PC-9 (cell line): ENCODE measurements at regions not wholly inside any gene's neighbourhood (a gene's known extent, or its start where the extent isn't known, plus 50 kb on each side); places are given as distances from the start of the nearest gene placed in this dataset.

ENCODE experiments used
- BruUV-seq: library from RNA; stranded (reverse); fragments of 400-500 nt; replicated peaks from 2 replicates; lab custom pipeline; 2021; lab: Mats Ljungman, UMichigan
- CTCF ChIA-PET: fragments of 300-600 bp; sonication (Branson Sonifier 250); formaldehyde crosslinking; loops from one replicate; lab custom pipeline; 2022; ENCODE audit warnings: antibody characterized with exemption; lab: Charles Lee
- POLR2A ChIA-PET: fragments of 300-600 bp; sonication (Branson Sonifier 250); formaldehyde crosslinking; loops from one replicate; lab custom pipeline; 2022; ENCODE audit warnings: antibody characterized with exemption; ENCODE audit not compliant: unreplicated experiment; lab: Charles Lee
- DNase-seq, 2 experiments: peaks; one replicate each; pipeline versions ENCODE4 v3.0.0 to v3.0.0-alpha.2; 2015 to 2022; ENCODE audit warnings: mixed read lengths in 1 of 2
- H2AFZ ChIP-seq: fragments of 200-600 bp; sonication (generic); 2 replicates; pipeline ENCODE4 v1.8.1; 2017; ENCODE audit warnings: antibody characterized with exemption
- H3F3A ChIP-seq: fragments of 200-600 bp; sonication (generic); 2 replicates; pipeline ENCODE4 v1.8.1; 2017; ENCODE audit warnings: antibody characterized with exemption, mild to moderate bottlenecking, low read depth; ENCODE audit not compliant: insufficient read depth
- H3K27ac ChIP-seq: fragments of 200-600 bp; sonication (generic); 2 replicates; pipeline ENCODE4 v1.6.1; 2016; ENCODE audit warnings: mixed run types
- H3K27me3 ChIP-seq: fragments of 200-600 bp; sonication (generic); 2 replicates; pipeline ENCODE4 v1.6.1; 2016; ENCODE audit warnings: low read depth, mixed run types; ENCODE audit not compliant: insufficient read depth
- H3K36me3 ChIP-seq: fragments of 200-600 bp; sonication (generic); 2 replicates; pipeline ENCODE4 v1.6.1; 2016; ENCODE audit warnings: low read depth, mixed run types
- H3K4me1 ChIP-seq: fragments of 200-600 bp; sonication (generic); replicated peaks from 2 replicates; pipeline ENCODE4 v1.6.1; 2016; ENCODE audit warnings: mixed run types; ENCODE audit not compliant: insufficient read depth
- H3K4me2 ChIP-seq: fragments of 200-600 bp; sonication (generic); 2 replicates; pipeline ENCODE4 v1.6.1; 2017; ENCODE audit warnings: mixed run types
- H3K4me3 ChIP-seq: fragments of 200-600 bp; sonication (generic); 2 replicates; pipeline ENCODE4 v1.6.1; 2016; ENCODE audit warnings: mixed run types
- H3K79me2 ChIP-seq: fragments of 200-600 bp; sonication (generic); 2 replicates; pipeline ENCODE4 v1.6.1; 2017; ENCODE audit warnings: low read depth, mixed run types
- H3K9me2 ChIP-seq: fragments of 200-600 bp; sonication (generic); 2 replicates; pipeline ENCODE4 v1.8.1; 2017; ENCODE audit warnings: mild to moderate bottlenecking; ENCODE audit not compliant: insufficient read depth
- H3K9me3 ChIP-seq: fragments of 200-600 bp; sonication (generic); 2 replicates; pipeline ENCODE4 v1.8.1; 2016; ENCODE audit warnings: low read depth; ENCODE audit not compliant: insufficient read depth
- H4K20me1 ChIP-seq: fragments of 200-600 bp; sonication (generic); 2 replicates; pipeline ENCODE4 v1.8.1; 2017; ENCODE audit not compliant: insufficient read depth
- CTCF ChIP-seq: fragments of 200-600 bp; sonication (generic); conservative IDR thresholded peaks from 2 replicates; pipeline ENCODE4 v1.6.1; 2017; ENCODE audit warnings: mixed run types, antibody characterized with exemption, mild to moderate bottlenecking, moderate library complexity
- EZH2 ChIP-seq: fragments of 200-600 bp; sonication (generic); IDR thresholded peaks from 2 replicates; pipeline ENCODE4 v1.8.0; 2017; ENCODE audit warnings: antibody characterized with exemption, low read depth
- intact Hi-C: fragments of 100-400 bp; cut with micrococcal nuclease; formaldehyde crosslinking; loops from one replicate; pipeline ENCODE4 v1.10.0; 2022; ENCODE audit not compliant: unreplicated experiment

- H3F3A ChIP-seq, result no peaks in the 10 kb centered on the region
- TF ChIP-seq CTCF (no peak), EZH2 (no peak)
- H3K36me3 ChIP-seq, result no peaks in the 10 kb centered on the region
- no peaks in the 10 kb centered on the region for H3K9me3 ChIP-seq
- intact Hi-C loops, result no loop called here
- H3K4me1 ChIP-seq, result no peaks in the 10 kb centered on the region
- H3K27ac ChIP-seq, result no peak overlapping the region
- H3K79me2 ChIP-seq, result no peaks in the 10 kb centered on the region
- ChIA-PET CTCF (no interaction called here), POLR2A (no interaction called here)
- DNase-seq, result no peak
- BruUV-seq, result no TSS peak
- H3K4me3 ChIP-seq, result no peak overlapping the region
- H3K4me2 ChIP-seq, result no peak overlapping the region
- peaks cover 26% of the 10 kb centered on the region; the same call in 1 of the 2 replicates for H3K27me3 ChIP-seq
- H4K20me1 ChIP-seq, result no peaks in the 10 kb centered on the region
- H2AFZ ChIP-seq, result no peak overlapping the region
- H3K9me2 ChIP-seq, result no peaks in the 10 kb centered on the region
These were observed 312.7 kb downstream of the ETAA1 start for GRCh38 chr2:67709835-67710234.

- no peaks in the 10 kb centered on the region for H3K36me3 ChIP-seq
- H3K4me3 ChIP-seq, result no peak overlapping the region
- ChIA-PET POLR2A (no interaction called here), CTCF (no interaction called here)
- intact Hi-C loops, result no loop called here
- H4K20me1 ChIP-seq, result no peaks in the 10 kb centered on the region
- TF ChIP-seq EZH2 (no peak), CTCF (no peak)
- H3K9me2 ChIP-seq, result no peaks in the 10 kb centered on the region
- H3K27ac ChIP-seq, result no peak overlapping the region
- no peaks in the 10 kb centered on the region for H3F3A ChIP-seq
- DNase-seq, result no peak
- no peaks in the 10 kb centered on the region for H3K9me3 ChIP-seq
- no peaks in the 10 kb centered on the region for H3K4me1 ChIP-seq
- no TSS peak for BruUV-seq
- H3K4me2 ChIP-seq, result no peak overlapping the region
- peaks cover 34% of the 10 kb centered on the region; the same call in 1 of the 2 replicates for H3K27me3 ChIP-seq
- H2AFZ ChIP-seq, result no peak overlapping the region
- no peaks in the 10 kb centered on the region for H3K79me2 ChIP-seq
These were observed 315.4 kb downstream of the ETAA1 start for GRCh38 chr2:67712484-67712883.

- Histone ChIP-seq H3F3A (no peaks in the 10 kb centered on the region), H3K27me3 (peaks cover 34% of the 10 kb centered on the region; the same call in 1 of the 2 replicates), H3K27ac (no peak overlapping the region), H3K79me2 (no peaks in the 10 kb centered on the region), H4K20me1 (no peaks in the 10 kb centered on the region), H3K4me2 (no peak overlapping the region), H3K36me3 (no peaks in the 10 kb centered on the region), H3K9me3 (no peaks in the 10 kb centered on the region), H3K4me3 (no peak overlapping the region), H3K9me2 (no peaks in the 10 kb centered on the region), H3K4me1 (no peaks in the 10 kb centered on the region), H2AFZ (no peak overlapping the region)
- DNase-seq, result no peak
- BruUV-seq, result no TSS peak
- ChIA-PET POLR2A (no interaction called here), CTCF (no interaction called here)
- no peak for TF ChIP-seq CTCF
- no peak for TF ChIP-seq EZH2
- intact Hi-C loops, result no loop called here
These were observed 316.2 kb downstream of the ETAA1 start for GRCh38 chr2:67713376-67713775.
